HG03558 (cell line): ENCODE measurements at regions not wholly inside any gene's neighbourhood (a gene's known extent, or its start where the extent isn't known, plus 50 kb on each side); places are given as distances from the start of the nearest gene placed in this dataset.

Experiments used
- ATAC-seq: cut with Tn5 transposase; IDR thresholded peaks from one replicate; pipeline ENCODE4 v1.9.1; 2021; ENCODE audit warnings: moderate number of reproducible peaks; ENCODE audit not compliant: unreplicated experiment; ENCODE audit errors: extremely low read depth

GRCh38 chrX:5829469-5829868 lies 399.2 kb downstream of the NLGN4X start:
- no peak for ATAC-seq

GRCh38 chrX:5829060-5829459 lies 399.6 kb downstream of the NLGN4X start:
- no peak for ATAC-seq

- no peak for ATAC-seq
Measured at GRCh38 chrX:5823903-5824302, 404.8 kb downstream of the NLGN4X start.

GRCh38 chrX:5810636-5811035 lies 418.0 kb downstream of the NLGN4X start:
- ATAC-seq: no peak

GRCh38 chrX:5807181-5807580 lies 421.5 kb downstream of the NLGN4X start:
- no peak for ATAC-seq

- no peak for ATAC-seq
Measured at GRCh38 chrX:5802391-5802790, 426.3 kb downstream of the NLGN4X start.

- ATAC-seq: no peak
Measured at GRCh38 chrX:5791721-5792120, 436.9 kb downstream of the NLGN4X start.

GRCh38 chrX:5788910-5789309 lies 439.8 kb downstream of the NLGN4X start:
- ATAC-seq: no peak

- no peak for ATAC-seq
Measured at GRCh38 chrX:5780821-5781220, 447.8 kb downstream of the NLGN4X start.

- no peak for ATAC-seq
Measured at GRCh38 chrX:5775846-5776430, 452.7 kb downstream of the NLGN4X start.

GRCh38 chrX:5774446-5774845 lies 454.2 kb downstream of the NLGN4X start:
- ATAC-seq: no peak

GRCh38 chrX:5771441-5771840 lies 457.2 kb downstream of the NLGN4X start:
- no peak for ATAC-seq

- ATAC-seq: no peak
Measured at GRCh38 chrX:5756616-5757015, 472.1 kb downstream of the NLGN4X start.

- no peak for ATAC-seq
Measured at GRCh38 chrX:5753291-5753690, 475.4 kb downstream of the NLGN4X start.

- no peak for ATAC-seq
Measured at GRCh38 chrX:5752831-5753230, 475.8 kb downstream of the NLGN4X start.

GRCh38 chrX:5748586-5749150 lies 480.0 kb downstream of the NLGN4X start:
- no peak for ATAC-seq

- ATAC-seq: no peak
Measured at GRCh38 chrX:5746231-5746630, 482.4 kb downstream of the NLGN4X start.

- no peak for ATAC-seq
Measured at GRCh38 chrX:5733501-5733900, 495.2 kb downstream of the NLGN4X start.

- ATAC-seq: no peak
Measured at GRCh38 chrX:5730556-5730955, 498.1 kb downstream of the NLGN4X start.

- ATAC-seq: no peak
Measured at GRCh38 chrX:5726224-5726623, 502.4 kb downstream of the NLGN4X start.

GRCh38 chrX:5724123-5724522 lies 504.5 kb downstream of the NLGN4X start:
- ATAC-seq: no peak

- no peak for ATAC-seq
Measured at GRCh38 chrX:5718651-5719050, 510.0 kb downstream of the NLGN4X start.
